ENCODE measurements at regions not wholly inside any gene's neighbourhood (a gene's known extent, or its start where the extent isn't known, plus 50 kb on each side); places are given as distances from the start of the nearest gene placed in this dataset.

DNA sequence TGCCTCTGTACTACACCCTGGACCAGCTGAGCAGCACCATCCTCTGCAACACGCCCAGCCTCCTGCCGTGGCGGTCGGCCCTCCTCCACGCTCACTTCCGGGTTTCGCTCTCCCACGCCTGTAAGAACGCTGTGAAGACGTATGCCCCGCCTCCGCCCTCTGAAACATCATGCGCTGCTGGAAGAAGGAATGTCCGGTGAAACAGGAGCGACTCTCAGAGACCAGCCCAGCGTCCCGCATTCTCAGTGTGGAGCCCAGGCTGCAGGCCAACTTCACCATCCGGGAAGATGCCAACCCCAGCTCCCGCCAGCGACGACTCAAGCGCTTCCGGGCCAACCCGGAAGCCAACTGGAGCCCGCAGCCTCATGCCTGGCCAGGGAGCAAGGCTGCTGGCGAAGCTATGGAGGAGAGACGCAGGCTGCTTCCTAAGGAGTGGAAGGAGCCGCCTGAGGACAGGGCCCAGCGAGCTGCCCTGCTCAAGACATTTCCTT is 186.1 kb upstream of the SLITRK2 start:
- no peak for DNase-seq

- no peak for DNase-seq
Observed at GRCh38 chrX:145654486-145654885, 163.1 kb upstream of the SLITRK2 start.

GRCh38 chrX:145673841-145674240 is 143.8 kb upstream of the SLITRK2 start:
- DNase-seq = no peak

DNA sequence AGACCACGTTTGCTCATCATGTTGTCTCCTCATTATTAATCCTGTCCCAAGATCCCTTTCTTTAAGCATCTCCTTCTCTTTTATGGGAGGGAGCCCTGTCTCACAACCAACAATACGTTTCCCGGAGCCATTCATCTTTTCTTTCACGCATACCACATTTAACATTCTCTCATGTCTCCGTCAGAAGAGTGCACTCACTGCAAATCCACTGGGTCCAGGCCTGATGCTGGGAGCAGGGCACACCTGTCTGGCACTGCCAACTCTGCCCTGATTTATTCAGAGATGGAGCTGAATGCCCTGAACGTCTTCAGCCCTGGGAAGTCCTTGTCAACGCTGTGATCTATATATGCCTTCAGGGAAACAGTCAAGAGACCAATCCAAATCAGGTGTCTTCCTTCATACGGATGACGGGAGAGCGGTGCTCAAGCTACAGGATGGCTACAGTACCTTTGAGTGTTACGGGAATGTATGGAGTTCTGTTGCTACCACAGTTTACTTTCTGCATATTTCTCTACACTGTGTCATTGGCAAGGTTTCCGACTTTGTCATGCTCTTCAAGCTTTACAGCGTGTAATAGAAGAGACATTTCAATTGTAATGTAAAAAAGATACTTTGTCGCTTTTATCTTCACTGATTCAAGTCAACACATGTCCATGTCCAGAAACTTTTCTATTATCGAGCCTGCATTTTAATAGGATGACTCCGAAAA is 140.4 kb upstream of the SLITRK2 start:
- DNase-seq = no peak

- no peak for DNase-seq
Observed at GRCh38 chrX:145682518-145683298, 134.9 kb upstream of the SLITRK2 start.

DNA sequence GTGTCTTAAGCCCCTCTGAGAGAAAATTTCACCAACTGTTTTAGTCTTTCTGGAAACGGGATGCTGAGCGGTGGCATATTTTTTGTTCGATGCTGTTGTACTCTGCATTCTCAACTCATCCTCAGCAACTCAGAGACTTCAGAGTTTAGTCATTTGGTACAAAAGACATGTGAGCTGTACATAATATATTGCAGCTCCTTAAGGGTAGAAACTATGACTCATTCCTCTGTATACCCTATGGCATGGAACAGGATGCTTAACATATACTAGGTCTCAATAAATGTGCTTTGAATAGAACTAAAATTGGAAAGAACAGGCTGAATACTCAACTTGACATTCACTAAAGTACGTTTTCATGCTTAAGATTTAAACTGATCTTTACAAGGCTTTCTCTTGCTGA is 130.5 kb upstream of the SLITRK2 start:
- DNase-seq = no peak

GRCh38 chrX:145687707-145688106 is 129.9 kb upstream of the SLITRK2 start:
- no peak for DNase-seq

GRCh38 chrX:145694048-145694447 is 123.6 kb upstream of the SLITRK2 start:
- DNase-seq = no peak

- DNase-seq = no peak
Observed at GRCh38 chrX:145715641-145716138, 101.9 kb upstream of the SLITRK2 start.

DNA sequence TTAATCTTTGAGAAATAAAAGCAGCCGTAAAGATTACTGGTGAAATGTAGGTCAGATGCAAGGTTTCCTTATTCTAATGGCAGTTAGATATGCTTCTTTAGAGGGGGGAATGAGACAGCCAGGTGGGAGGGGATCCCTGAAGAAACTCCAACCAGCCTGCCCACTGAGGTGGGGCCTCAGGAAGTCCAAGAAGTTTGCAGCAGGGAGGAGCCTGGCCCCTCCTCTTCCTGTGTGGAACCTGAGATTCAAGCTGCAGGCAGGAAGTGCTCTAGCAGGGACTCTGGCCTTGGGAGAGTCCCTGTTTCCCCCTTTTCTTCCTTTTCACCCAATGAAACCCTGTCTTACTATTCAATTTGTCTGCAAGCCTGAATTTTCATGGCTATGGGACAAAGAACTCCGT is 101.4 kb upstream of the SLITRK2 start:
- no peak for DNase-seq

DNA sequence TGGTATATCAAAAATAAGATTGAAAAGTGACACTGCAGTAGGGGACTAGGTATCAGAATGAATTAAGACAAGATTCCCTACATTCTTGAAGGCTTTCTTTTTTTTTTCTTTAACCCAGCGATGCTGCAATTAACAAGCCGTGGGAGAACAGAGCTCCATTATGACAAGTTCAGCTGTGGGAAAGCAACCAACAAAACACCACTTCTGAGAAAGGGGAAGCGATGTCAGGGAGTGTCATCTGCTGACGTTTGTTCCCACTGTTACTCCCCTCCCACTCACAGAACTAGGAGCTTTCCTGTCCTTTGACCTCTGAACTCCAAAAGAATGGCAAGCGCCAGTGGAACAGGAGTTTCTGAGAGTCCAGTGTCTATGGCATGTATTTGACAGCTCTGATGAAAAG is 90.2 kb upstream of the SLITRK2 start:
- no peak for DNase-seq

GRCh38 chrX:145729635-145730034 is 88.0 kb upstream of the SLITRK2 start:
- peak; percentile 43 for DNase-seq

DNA sequence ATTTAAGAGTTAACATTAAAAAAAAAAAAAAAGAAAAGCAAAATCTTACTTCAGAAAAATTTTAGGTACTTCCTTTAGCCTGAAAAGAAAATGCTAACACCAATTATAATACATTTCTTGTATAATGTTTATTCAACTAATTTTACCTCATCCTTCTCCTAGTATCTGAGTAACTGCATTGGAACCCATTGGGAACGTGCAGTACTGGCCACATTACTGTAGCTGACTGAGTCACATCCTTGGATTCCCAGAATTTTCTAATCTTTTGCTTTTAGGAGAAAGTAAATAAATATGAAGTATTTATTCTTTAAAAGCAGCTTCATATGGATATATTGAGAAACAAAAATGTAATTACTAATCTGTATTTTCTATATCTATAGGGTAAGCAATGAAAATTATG is 82.6 kb upstream of the SLITRK2 start:
- DNase-seq = peak; percentile 53

DNA sequence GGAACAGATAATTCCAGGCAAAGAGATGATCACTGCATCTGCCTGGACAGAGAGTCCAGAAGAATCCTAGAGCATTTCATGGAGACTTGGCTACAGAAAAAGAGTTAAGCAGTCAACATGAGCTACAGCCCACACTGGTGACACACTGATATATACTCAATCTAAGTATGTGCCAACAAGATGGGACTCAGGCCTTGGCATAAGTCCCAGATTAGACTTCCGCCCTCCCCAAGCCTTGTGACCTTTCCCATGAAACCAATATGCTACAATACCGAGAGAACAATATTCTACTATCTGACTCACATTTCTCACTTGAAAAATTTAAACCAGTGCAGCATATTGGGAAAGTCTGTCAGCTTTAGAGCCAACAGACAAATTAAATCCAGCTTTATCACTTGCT is 65.7 kb upstream of the SLITRK2 start:
- DNase-seq = peak; percentile 19
